HTR-8/SVneo (cell line): ENCODE measurements at regions not wholly inside any gene's neighbourhood (a gene's known extent, or its start where the extent isn't known, plus 50 kb on each side); places are given as distances from the start of the nearest gene placed in this dataset.
"Not testable (repeated sequence)": the region's sequence is repeated elsewhere in the genome, so short reads cannot be mapped to it uniquely, and the experiment has no call there.

ENCODE experiments used
- DNase-seq: peaks from one replicate; pipeline ENCODE4 v3.0.0; 2011; ENCODE audit warnings: low spot score, mixed read lengths; ENCODE audit not compliant: insufficient read length
- FAIRE-seq: peaks from 2 replicates; lab custom pipeline; 2011; peaks lifted over from hg19 to GRCh38; lab: Jason Lieb, UNC

GRCh38 chr2:224185023-224185601, 146.0 kb upstream of the SERPINE2 start:
- FAIRE-seq: no peak
- DNase-seq: no peak

GRCh38 chr2:224183086-224183485, 144.0 kb upstream of the SERPINE2 start:
- no peak for DNase-seq
- FAIRE-seq: no peak

- no peak for DNase-seq
- no peak for FAIRE-seq
Measured at GRCh38 chr2:224182498-224182897, 143.4 kb upstream of the SERPINE2 start.

- DNase-seq (no peak), FAIRE-seq (no peak)
Measured at GRCh38 chr2:224181534-224182155, 142.6 kb upstream of the SERPINE2 start.

GRCh38 chr2:224180810-224181209, 141.7 kb upstream of the SERPINE2 start:
- FAIRE-seq: no peak

GRCh38 chr2:224178056-224178455, 139.0 kb upstream of the SERPINE2 start:
- DNase-seq (no peak), FAIRE-seq (no peak)

More at GRCh38 chr2:224180810-224181209, 141.7 kb upstream of the SERPINE2 start:
- DNase-seq: no peak

GRCh38 chr2:224175538-224175937, 136.5 kb upstream of the SERPINE2 start:
- DNase-seq (no peak), FAIRE-seq (no peak)

- no peak for DNase-seq
- no peak for FAIRE-seq
Measured at GRCh38 chr2:224174990-224175389, 135.9 kb upstream of the SERPINE2 start.

GRCh38 chr2:224174521-224174920, 135.4 kb upstream of the SERPINE2 start:
- no peak for DNase-seq
- no peak for FAIRE-seq

- DNase-seq (no peak), FAIRE-seq (no peak)
Measured at GRCh38 chr2:224173933-224174332, 134.8 kb upstream of the SERPINE2 start.

GRCh38 chr2:224173210-224173609, 134.1 kb upstream of the SERPINE2 start:
- no peak for DNase-seq
- no peak for FAIRE-seq

GRCh38 chr2:224171226-224171625, 132.1 kb upstream of the SERPINE2 start:
- no peak for DNase-seq
- no peak for FAIRE-seq

- DNase-seq (no peak), FAIRE-seq (no peak)
Measured at GRCh38 chr2:224169847-224170246, 130.8 kb upstream of the SERPINE2 start.

- FAIRE-seq, DNase-seq: not testable (repeated sequence)
Measured at GRCh38 chr2:224167781-224168180, 128.7 kb upstream of the SERPINE2 start.

- FAIRE-seq (no peak), DNase-seq (no peak)
Measured at GRCh38 chr2:224166654-224167053, 127.6 kb upstream of the SERPINE2 start.

- DNase-seq (no peak), FAIRE-seq (no peak)
Measured at GRCh38 chr2:224165901-224166319, 126.8 kb upstream of the SERPINE2 start.

GRCh38 chr2:224163566-224164307, 124.7 kb upstream of the SERPINE2 start:
- DNase-seq: no peak
- FAIRE-seq: no peak

GRCh38 chr2:224162122-224162521, 123.0 kb upstream of the SERPINE2 start:
- DNase-seq (no peak), FAIRE-seq (no peak)

GRCh38 chr2:224161712-224162111, 122.6 kb upstream of the SERPINE2 start:
- no peak for FAIRE-seq
- DNase-seq: no peak

GRCh38 chr2:224160917-224161316, 121.8 kb upstream of the SERPINE2 start:
- no peak for DNase-seq
- FAIRE-seq: peak; percentile 33

- no peak for FAIRE-seq
- no peak for DNase-seq
Measured at GRCh38 chr2:224159345-224159928, 120.4 kb upstream of the SERPINE2 start.
